ENCODE measurements at regions not wholly inside any gene's neighbourhood (a gene's known extent, or its start where the extent isn't known, plus 50 kb on each side); places are given as distances from the start of the nearest gene placed in this dataset.

GRCh38 chr4:53921856-53922255 is 142.5 kb downstream of the CHIC2 start:
- TF ChIP-seq CTCF (IDR thresholded peaks at IDR 0.05) (no peak), POLR2AphosphoS5 (IDR thresholded peaks at IDR 0.05) (no peak), EP300 (IDR thresholded peaks at IDR 0.05) (no peak), POLR2A (IDR thresholded peaks at IDR 0.05) (no peak)
